ENCODE measurements at regions not wholly inside any gene's neighbourhood (a gene's known extent, or its start where the extent isn't known, plus 50 kb on each side); places are given as distances from the start of the nearest gene placed in this dataset.

GRCh38 chr13:26897706-26898550 lies 137.3 kb upstream of the GPR12 start:
- Mint-ChIP-seq H3K27me3 (ENCODE audit: insufficient read depth) (peaks cover 10% of the 10 kb centered on the region), H3K36me3 (ENCODE audit: low read depth) (no peaks in the 10 kb centered on the region), H3K4me3 (no peak overlapping the region), H3K27ac (no peak overlapping the region), H3K4me1 (ENCODE audit: low read depth) (no peaks in the 10 kb centered on the region), H3K9me3 (no peaks in the 10 kb centered on the region)
- no peak for DNase-seq (ENCODE audit: low spot score)
- intact Hi-C loops (cut with micrococcal nuclease): no loop called here

GRCh38 chr13:26896986-26897668 lies 136.5 kb upstream of the GPR12 start:
- Mint-ChIP-seq H3K4me3 (no peak overlapping the region), H3K27me3 (ENCODE audit: insufficient read depth) (peaks cover 14% of the 10 kb centered on the region), H3K27ac (no peak overlapping the region), H3K9me3 (no peaks in the 10 kb centered on the region), H3K4me1 (ENCODE audit: low read depth) (no peaks in the 10 kb centered on the region), H3K36me3 (ENCODE audit: low read depth) (no peaks in the 10 kb centered on the region)
- intact Hi-C loops (cut with micrococcal nuclease): no loop called here
- no peak for DNase-seq (ENCODE audit: low spot score)

GRCh38 chr13:26895808-26896466 lies 135.4 kb upstream of the GPR12 start:
- no peaks in the 10 kb centered on the region for H3K4me1 Mint-ChIP-seq (ENCODE audit: low read depth)
- DNase-seq (ENCODE audit: low spot score): no peak
- H3K27me3 Mint-ChIP-seq (ENCODE audit: insufficient read depth): peaks cover 18% of the 10 kb centered on the region
- intact Hi-C loops (cut with micrococcal nuclease): no loop called here
- H3K4me3 Mint-ChIP-seq: no peak overlapping the region
- no peaks in the 10 kb centered on the region for H3K9me3 Mint-ChIP-seq
- no peaks in the 10 kb centered on the region for H3K36me3 Mint-ChIP-seq (ENCODE audit: low read depth)
- no peak overlapping the region for H3K27ac Mint-ChIP-seq

GRCh38 chr13:26895081-26895807 lies 134.7 kb upstream of the GPR12 start:
- H3K36me3 Mint-ChIP-seq (ENCODE audit: low read depth): no peaks in the 10 kb centered on the region
- H3K27me3 Mint-ChIP-seq (ENCODE audit: insufficient read depth): peaks cover 20% of the 10 kb centered on the region
- intact Hi-C loops (cut with micrococcal nuclease): no loop called here
- H3K4me3 Mint-ChIP-seq: no peak overlapping the region
- no peaks in the 10 kb centered on the region for H3K9me3 Mint-ChIP-seq
- DNase-seq (ENCODE audit: low spot score): no peak
- no peaks in the 10 kb centered on the region for H3K4me1 Mint-ChIP-seq (ENCODE audit: low read depth)
- H3K27ac Mint-ChIP-seq: no peak overlapping the region

- no peak for DNase-seq (ENCODE audit: low spot score)
- Mint-ChIP-seq H3K27ac (no peak overlapping the region), H3K9me3 (no peaks in the 10 kb centered on the region), H3K4me3 (no peak overlapping the region), H3K27me3 (ENCODE audit: insufficient read depth) (peaks cover 11% of the 10 kb centered on the region), H3K4me1 (ENCODE audit: low read depth) (no peaks in the 10 kb centered on the region), H3K36me3 (ENCODE audit: low read depth) (no peaks in the 10 kb centered on the region)
- intact Hi-C loops (cut with micrococcal nuclease): no loop called here
These were observed 128.0 kb upstream of the GPR12 start for GRCh38 chr13:26888632-26889031.

GRCh38 chr13:26887594-26887993 lies 127.0 kb upstream of the GPR12 start:
- no peak for DNase-seq (ENCODE audit: low spot score)
- Mint-ChIP-seq H3K36me3 (ENCODE audit: low read depth) (no peaks in the 10 kb centered on the region), H3K9me3 (no peaks in the 10 kb centered on the region), H3K27ac (no peak overlapping the region), H3K4me1 (ENCODE audit: low read depth) (no peaks in the 10 kb centered on the region), H3K27me3 (ENCODE audit: insufficient read depth) (peaks cover 8% of the 10 kb centered on the region), H3K4me3 (no peak overlapping the region)
- intact Hi-C loops (cut with micrococcal nuclease): no loop called here

GRCh38 chr13:26883613-26884257 lies 123.1 kb upstream of the GPR12 start:
- Mint-ChIP-seq H3K36me3 (ENCODE audit: low read depth) (no peaks in the 10 kb centered on the region), H3K27me3 (ENCODE audit: insufficient read depth) (peaks cover 3% of the 10 kb centered on the region), H3K27ac (no peak overlapping the region), H3K4me1 (ENCODE audit: low read depth) (no peaks in the 10 kb centered on the region), H3K4me3 (no peak overlapping the region), H3K9me3 (no peaks in the 10 kb centered on the region)
- DNase-seq (ENCODE audit: low spot score): no peak
- intact Hi-C loops (cut with micrococcal nuclease): no loop called here

GRCh38 chr13:26882731-26883130 lies 122.1 kb upstream of the GPR12 start:
- Mint-ChIP-seq H3K27me3 (ENCODE audit: insufficient read depth) (peaks cover 5% of the 10 kb centered on the region), H3K36me3 (ENCODE audit: low read depth) (no peaks in the 10 kb centered on the region), H3K27ac (no peak overlapping the region), H3K4me1 (ENCODE audit: low read depth) (no peaks in the 10 kb centered on the region), H3K4me3 (no peak overlapping the region), H3K9me3 (no peaks in the 10 kb centered on the region)
- DNase-seq (ENCODE audit: low spot score): no peak
- intact Hi-C loops (cut with micrococcal nuclease): no loop called here

- intact Hi-C loops (cut with micrococcal nuclease): no loop called here
- no peaks in the 10 kb centered on the region for H3K4me1 Mint-ChIP-seq (ENCODE audit: low read depth)
These were observed 120.6 kb upstream of the GPR12 start for GRCh38 chr13:26881154-26881553.

GRCh38 chr13:26880735-26881134 lies 120.1 kb upstream of the GPR12 start:
- H3K9me3 Mint-ChIP-seq: no peaks in the 10 kb centered on the region
- no peak for DNase-seq (ENCODE audit: low spot score)
- H3K4me1 Mint-ChIP-seq (ENCODE audit: low read depth): no peaks in the 10 kb centered on the region
- no peak overlapping the region for H3K27ac Mint-ChIP-seq
- H3K27me3 Mint-ChIP-seq (ENCODE audit: insufficient read depth): peaks cover 5% of the 10 kb centered on the region
- no peaks in the 10 kb centered on the region for H3K36me3 Mint-ChIP-seq (ENCODE audit: low read depth)
- no peak overlapping the region for H3K4me3 Mint-ChIP-seq
- intact Hi-C loops (cut with micrococcal nuclease): no loop called here

More at GRCh38 chr13:26881154-26881553, 120.6 kb upstream of the GPR12 start:
- H3K27me3 Mint-ChIP-seq (ENCODE audit: insufficient read depth): peaks cover 5% of the 10 kb centered on the region
- H3K27ac Mint-ChIP-seq: no peak overlapping the region
- no peaks in the 10 kb centered on the region for H3K9me3 Mint-ChIP-seq
- DNase-seq (ENCODE audit: low spot score): no peak
- H3K4me3 Mint-ChIP-seq: no peak overlapping the region
- no peaks in the 10 kb centered on the region for H3K36me3 Mint-ChIP-seq (ENCODE audit: low read depth)

GRCh38 chr13:26878438-26878837 lies 117.9 kb upstream of the GPR12 start:
- intact Hi-C loops (cut with micrococcal nuclease): no loop called here
- no peaks in the 10 kb centered on the region for H3K36me3 Mint-ChIP-seq (ENCODE audit: low read depth)
- no peaks in the 10 kb centered on the region for H3K4me1 Mint-ChIP-seq (ENCODE audit: low read depth)
- H3K4me3 Mint-ChIP-seq: no peak overlapping the region
- H3K9me3 Mint-ChIP-seq: no peaks in the 10 kb centered on the region
- DNase-seq (ENCODE audit: low spot score): no peak
- H3K27me3 Mint-ChIP-seq (ENCODE audit: insufficient read depth): peaks cover 5% of the 10 kb centered on the region
- H3K27ac Mint-ChIP-seq: no peak overlapping the region

GRCh38 chr13:26873386-26873698 lies 112.8 kb upstream of the GPR12 start:
- no peak overlapping the region for H3K27ac Mint-ChIP-seq
- H3K4me1 Mint-ChIP-seq (ENCODE audit: low read depth): no peaks in the 10 kb centered on the region
- H3K36me3 Mint-ChIP-seq (ENCODE audit: low read depth): no peaks in the 10 kb centered on the region
- H3K9me3 Mint-ChIP-seq: no peaks in the 10 kb centered on the region
- no peak overlapping the region for H3K4me3 Mint-ChIP-seq
- no peak for DNase-seq (ENCODE audit: low spot score)
- intact Hi-C loops (cut with micrococcal nuclease): loop anchor here (1.0 kb wide), 1 partner anchor 166 kb away; no protein-coding TSS in a partner anchor
- peaks cover 3% of the 10 kb centered on the region for H3K27me3 Mint-ChIP-seq (ENCODE audit: insufficient read depth)
